ENCODE measurements at regions not wholly inside any gene's neighbourhood (a gene's known extent, or its start where the extent isn't known, plus 50 kb on each side); places are given as distances from the start of the nearest gene placed in this dataset.

DNA sequence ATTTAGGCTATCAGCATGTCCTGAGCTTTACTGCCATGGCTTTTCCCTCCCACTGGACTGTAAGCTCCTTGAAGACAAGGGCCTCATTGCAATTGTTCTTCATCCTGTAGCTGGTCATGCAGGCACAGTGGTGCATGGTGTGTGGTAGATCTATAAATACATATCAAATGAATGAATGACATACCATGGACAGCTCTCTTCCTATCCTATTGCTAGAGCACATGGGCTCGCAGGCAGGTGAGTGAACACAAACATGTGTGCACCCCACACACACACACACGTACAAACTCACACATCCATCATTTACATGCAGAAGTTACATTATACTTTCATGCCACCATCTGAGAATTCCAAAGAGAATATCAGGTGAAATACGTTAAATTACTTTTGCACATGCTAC is 172.9 kb upstream of the RUNX1 start:
- no peak for DNase-seq (ENCODE audit: low read depth)

DNA sequence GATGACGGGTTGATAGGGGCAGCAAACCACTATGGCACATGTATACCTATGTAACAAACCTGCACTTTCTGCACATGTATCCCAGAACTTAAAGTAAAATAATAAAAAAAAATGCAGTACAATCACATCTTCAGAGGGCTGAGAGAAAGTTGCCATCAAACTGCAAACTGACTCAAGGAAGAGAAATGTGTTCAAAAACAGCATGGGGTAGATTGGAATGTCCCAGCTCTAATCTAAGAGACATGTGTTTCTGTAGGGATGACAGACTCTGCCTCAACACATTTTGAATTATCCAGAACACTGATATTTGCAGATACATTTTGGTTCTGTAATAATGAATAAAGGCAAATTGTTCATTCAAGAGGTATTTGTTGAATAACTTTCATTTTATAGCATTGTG is 171.2 kb upstream of the RUNX1 start:
- DNase-seq (ENCODE audit: low read depth): no peak

DNA sequence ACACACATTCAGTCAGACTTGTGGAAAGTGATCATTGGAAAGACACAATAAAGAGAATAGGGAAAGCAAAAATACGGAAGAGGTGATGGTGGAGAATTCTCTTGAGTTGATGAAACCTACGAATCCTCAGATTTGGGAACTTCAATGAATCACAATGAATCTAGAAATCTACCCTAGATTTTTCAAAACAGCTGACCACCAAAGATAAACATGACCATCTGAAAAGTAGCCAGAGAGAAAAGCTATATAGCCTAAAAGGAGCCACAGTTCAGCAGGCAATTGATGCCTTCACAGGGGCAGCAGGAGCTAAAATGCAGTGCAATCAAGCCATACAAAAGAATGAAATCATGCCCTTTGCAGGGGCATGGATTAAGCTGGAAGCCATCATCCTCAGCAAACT is 170.6 kb upstream of the RUNX1 start:
- no peak for DNase-seq (ENCODE audit: low read depth)

DNA sequence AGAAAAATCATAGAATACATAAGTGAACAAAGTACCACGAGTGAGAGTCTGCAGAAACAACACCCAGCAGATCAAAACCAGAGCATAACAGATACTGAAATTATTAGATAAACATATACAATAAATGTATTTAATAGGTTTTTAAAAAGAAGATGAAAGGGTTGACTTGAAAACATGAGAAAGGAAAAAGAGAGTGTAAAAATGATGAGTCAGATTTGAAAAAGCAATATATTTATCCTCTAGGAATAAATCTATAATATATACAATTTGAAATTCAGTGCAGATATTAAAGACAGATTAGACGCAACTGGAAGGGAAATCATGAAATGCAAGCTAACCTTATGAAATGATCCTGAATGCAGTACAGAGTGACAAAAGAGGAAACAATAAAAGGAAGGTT is 170.2 kb upstream of the RUNX1 start:
- DNase-seq (ENCODE audit: low read depth): no peak

DNA sequence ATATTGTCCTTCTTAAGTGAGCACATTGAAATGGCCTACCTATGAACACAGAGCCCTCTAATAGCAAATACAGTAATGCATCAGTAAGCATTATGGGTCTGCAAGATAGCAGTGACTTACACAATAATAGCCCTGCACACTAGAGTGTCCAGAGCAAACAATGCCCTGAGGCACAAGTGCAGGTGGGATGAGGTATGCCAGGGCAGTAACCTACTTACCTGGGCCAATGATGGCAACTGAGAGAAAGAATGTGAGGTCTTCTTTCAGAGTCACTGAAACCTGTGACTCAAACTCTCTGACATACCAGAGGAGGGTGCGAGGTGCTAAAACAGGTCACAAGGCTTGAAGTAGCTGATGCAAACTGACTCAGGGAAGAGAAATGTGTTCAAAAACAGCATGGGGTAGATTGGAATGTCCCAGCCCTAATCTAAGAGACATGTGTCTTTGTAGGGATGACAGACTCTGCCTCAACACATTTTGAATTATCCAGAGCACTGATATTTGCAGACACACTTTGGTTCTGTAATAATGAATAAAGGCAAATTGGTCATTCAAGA is 168.5 kb upstream of the RUNX1 start:
- DNase-seq (ENCODE audit: low read depth): peak; percentile 88

DNA sequence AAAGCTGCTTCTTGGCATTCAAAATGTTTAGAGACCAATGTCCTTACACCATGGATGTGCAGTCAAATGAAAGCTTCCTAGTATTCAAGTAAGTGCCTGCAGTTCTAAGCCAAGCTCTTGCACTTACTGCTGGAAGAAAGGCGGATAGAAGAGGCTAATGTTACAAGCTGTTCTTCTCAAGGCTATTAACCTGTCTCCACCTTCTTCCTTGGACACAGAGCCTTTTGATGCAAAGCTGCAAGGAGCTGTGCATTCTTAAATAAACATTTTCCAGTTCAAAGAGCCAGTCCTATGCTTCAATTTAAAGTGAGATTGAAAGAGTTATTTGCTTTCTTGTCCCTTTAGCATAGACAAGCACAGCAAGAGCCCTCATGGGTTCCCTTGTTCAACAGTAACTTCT is 167.9 kb upstream of the RUNX1 start:
- DNase-seq (ENCODE audit: low read depth): no peak

DNA sequence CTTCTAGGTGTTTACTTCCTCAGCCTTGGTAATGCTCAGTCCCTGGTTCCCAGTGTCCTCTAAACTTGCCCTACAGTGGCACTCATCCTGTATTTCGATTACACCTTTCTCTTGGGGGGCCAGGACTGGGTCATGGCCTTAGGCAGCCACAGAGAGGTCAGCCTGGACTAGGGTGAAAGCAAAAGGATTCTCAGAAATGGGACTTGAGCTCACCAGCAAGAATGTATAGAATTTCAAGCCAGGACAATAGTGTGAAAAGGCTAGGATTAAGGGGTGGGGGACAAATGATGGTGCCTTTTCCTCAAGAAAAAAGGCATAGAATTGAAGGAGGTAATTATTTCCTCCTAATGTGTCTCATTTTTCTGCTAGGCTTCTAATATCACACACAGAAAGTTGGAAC is 166.8 kb upstream of the RUNX1 start:
- DNase-seq (ENCODE audit: low read depth): no peak

DNA sequence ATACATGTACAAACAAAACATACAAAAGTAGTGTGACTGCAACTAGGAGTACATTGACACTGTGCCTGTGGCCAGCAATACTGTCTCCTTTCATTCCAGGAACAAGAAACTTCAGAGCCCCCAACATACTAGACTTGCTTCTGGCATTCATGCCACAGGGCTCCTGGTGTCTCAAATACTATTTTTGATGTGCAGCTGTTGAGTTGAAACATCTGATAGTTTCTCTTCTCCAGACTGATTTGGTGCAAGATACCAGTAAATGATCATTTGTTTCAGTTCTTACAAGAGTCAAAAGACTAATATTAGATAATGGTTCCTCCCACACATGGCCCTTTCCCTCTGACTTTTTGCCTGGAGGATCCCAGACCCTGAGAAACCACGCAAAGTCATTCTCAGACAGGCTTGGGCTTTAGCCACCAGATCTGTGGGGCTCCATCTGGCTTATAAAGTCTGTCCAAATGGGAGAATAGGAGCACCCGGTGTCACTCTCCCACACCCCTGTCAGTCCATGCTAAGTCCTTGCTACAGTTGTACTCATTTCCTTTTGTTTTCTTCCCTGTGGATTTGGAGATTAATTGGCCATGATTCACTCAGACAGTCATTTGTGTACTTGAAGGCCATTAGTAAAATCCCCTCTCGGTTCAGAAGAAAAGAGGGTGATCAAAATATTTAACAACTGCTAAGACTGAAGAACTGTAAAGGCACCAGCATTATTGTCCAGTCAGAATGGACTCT is 163.5 kb upstream of the RUNX1 start:
- DNase-seq (ENCODE audit: low read depth): no peak

DNA sequence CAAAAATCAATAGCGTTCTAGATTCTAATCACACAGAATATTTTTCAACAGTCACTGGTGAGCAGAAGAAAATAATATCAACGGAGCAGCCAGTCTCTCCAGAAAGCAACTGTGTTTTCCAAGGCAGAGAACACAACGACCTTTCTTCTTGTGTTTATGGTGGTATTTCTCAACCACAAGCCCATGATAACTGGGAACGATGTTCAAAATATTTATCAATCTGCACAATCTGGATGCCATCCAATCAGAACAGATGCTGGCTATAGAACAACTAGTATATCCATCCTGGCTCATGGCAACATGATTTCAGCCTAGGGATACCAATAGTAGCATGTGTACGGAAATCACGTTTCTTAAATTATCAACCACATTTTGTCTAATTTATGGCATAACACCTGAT is 162.7 kb upstream of the RUNX1 start:
- no peak for DNase-seq (ENCODE audit: low read depth)

DNA sequence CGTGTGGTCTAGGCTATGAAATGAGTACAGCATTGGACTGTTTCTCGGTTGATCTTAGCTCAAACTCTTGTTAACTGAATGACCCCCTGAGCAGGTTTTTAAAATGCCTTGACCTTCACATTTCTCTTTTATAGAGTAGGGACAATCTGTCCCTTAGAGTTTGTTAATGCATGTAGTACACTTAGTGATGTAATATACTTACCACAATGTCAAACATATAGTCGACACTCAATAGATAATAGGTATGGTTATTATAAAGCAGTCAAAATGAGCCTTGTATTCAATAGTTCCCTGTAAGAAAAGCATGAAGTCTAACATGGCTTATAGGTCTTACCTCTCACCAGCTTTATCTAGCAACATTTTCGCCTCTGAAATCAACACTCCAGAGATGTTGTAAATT is 161.0 kb upstream of the RUNX1 start:
- DNase-seq (ENCODE audit: low read depth): no peak

DNA sequence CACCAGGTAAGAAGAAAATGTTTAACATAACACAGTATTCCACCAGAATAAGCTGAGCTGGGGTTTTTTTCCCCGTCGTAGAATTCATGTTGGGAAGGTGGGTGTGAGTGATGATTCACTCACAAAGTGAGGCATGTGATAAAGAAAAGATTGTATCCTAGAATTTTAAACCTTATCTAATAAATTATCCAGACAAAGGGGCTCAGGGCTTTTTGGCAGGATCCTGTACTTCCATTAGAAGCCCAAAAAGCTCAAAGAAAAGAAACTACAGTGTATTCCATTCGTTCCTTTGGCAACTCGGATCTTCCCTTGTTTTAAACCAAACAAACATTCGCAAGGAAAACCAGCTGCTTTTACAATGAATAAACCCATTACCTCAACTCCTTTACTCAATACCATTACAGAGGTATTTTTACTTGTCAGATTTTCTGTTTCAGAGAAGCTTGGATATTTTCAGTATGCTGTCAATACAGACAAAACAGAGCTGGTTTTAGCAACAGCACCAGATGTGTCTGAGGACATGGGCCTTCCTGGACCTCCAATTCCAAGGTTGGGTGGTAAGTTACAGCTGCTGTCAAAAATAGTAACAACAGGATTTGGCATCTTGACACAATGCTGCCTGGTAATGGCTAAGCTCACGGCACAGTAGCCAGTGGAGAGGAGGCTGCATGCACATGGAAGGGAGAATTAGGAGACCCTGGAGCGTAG is 159.9 kb upstream of the RUNX1 start:
- peak; percentile 68 for DNase-seq (ENCODE audit: low read depth)

DNA sequence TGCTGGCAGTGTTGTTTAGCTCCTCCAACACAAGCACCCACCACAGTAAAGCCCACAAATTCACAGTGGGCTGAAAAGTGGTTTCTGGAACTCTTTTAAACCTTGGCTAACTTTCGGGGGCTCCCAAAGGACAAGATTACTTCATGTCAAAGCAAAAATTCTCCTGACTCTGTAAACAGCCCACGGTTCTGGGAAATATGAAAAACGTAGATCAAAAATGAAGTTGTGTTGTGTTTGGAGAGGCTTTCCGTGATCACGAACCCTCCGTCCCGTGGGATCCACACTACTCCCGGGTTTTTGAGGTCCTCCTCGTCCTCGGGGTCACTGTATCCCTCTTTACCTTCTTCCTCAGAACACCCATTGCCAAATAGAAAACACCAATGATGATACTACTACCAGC is 159.0 kb upstream of the RUNX1 start:
- DNase-seq (ENCODE audit: low read depth): no peak

DNA sequence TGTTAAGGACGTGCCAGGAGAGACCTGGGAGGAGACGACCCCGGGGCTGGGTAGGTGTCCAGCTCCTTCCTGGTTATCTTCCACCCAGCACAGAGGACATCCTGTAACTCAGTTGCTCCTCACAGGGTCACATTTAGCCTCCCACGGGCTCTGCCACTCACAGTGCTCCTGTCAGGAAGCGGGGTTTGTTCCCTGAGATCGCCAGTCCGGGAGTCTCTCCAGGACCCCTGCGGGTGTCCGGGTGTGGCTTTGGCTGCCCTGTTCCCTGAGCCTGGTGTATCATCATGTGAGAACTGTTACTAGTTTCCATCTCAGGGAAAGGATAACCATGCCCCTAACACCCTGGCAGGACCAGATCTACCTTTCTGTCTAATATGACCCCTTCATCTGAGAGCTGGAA is 158.2 kb upstream of the RUNX1 start:
- DNase-seq (ENCODE audit: low read depth): no peak

DNA sequence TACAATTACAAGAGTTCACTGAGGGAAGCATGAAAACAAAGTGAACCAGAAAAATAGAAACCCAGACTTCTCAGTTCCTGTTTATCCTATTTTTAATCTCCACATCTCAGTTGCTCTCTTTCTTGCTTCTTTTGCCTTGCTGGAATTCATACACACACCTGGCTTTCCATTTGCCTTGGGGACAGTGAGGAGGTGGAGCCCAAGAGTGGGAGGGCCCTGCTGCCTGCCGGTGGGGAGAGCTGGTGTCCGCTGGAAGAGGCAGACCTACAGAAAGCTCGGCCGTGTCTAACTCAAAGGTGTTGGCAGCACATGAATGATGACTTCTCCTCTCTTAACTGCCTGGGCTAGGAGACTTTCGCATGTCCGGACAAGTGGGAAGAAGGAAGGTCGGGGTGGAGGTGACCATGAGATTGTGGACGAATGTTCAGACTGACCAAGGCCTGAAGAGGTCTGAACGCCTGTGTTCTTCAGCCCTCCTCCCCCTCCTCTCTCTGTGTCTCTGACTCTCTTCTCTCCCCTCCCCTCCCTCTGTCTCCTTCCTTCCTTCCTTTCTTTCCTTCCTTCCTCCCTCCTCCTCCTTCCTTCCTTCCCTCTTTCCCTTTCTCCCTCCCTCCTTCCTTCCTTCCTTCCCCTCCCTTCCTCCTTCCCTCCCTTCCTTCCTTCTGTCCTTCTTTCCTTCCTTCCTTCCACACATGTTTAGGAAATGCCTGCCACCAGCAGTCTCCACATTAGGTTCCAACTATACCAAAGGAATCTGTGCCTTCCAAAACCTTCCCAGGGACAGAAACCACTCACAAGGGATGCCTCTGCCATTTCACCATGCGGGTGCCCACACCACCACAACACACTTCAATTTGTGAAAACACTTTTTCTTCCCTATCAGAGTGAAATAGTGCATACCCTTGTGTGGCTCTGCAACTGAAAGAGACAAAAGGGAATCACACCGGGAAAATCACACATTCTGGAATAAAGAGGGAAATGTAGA is 157.3 kb upstream of the RUNX1 start:
- DNase-seq (ENCODE audit: low read depth): no peak

DNA sequence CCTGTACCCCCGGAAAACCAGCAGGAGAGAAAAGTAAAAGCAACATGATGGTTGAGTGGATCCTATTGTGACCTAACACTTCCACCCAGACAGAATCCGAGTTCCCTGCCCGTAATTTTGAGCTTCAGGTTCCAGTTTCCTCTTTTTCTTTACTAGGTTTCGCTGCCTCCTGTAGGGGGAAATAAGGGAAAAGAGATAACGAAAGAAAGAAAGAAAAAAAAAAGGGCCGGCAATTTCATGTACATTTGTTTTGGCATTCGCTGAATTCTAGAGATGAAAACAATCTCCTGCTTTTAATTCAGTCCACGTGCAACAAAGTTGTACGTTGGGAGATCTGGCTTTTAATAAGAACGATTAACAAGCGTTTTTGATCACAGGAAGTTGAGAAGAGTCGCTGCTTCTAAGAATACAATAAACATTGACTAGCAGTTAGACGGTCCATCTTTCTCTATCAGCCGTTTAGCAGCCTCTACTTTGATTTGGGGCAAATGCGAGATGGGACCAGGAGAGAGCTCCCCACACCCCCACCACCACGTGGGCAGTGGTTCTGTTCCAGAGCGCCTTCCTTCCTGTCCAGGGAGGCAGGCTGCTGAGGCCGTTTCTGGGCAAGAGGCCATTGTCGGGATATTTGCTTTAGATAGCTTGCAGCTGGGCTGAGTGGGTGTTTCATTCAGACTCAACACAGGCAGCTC is 155.9 kb upstream of the RUNX1 start:
- peak; percentile 60 for DNase-seq (ENCODE audit: low read depth)

DNA sequence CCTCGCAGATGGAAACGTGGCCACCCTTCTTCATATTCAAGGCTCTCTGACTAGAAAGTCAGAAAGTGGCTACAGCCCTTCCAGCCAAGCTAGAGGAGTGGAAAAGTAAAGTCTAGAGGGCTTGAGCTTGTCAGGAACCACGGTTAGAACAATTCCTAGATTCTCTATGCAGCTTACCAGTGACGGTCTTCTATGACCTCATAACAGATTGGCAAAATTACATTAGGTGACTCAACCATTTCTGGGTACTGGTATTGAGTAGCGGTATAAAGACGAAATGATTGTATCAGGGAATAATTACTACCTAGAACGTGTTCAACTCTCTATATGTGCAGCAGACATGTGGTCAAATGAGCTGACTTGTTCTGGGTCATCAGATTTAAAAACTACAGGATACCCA is 155.0 kb upstream of the RUNX1 start:
- no peak for DNase-seq (ENCODE audit: low read depth)

DNA sequence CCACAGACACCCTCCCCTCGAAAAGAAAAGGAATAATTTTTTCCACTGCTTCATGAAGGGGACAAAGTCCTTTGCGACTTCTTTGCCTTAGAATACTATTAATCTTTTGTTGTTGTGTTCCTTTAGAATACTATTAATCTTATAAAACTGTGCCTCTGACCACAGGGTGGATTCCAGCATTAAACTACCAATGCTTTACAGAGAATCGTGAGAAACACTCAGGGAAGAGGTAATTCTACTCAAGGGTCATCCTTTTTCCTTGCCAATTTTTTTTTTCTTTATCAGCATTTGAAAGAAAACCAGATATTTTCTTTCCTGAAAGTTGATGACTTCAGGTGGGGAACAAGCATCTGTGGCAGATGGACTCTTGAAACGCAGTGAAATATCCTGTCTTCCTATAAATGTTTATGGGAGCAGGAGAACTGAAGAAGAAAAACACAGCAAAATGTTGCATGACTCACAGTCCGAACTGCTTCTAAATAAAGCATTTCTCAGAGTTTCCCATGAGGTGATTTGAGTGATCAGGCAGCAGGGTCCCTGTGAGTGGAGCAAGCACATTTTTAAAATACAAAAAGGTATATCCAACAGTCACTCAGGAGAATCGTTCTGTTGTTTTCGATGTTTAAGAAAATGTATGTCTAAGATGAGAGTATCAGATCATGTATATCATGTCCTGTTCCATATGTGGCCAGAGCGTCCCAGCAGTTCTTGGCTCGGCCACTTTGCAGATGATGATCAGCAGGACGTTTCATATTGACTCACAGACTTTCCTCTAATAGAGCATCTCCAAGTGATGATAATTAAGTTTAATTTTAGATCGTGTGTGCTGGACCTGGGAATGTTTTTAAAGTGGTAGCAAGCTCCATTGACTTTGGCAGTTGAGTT is 154.2 kb upstream of the RUNX1 start:
- peak; percentile 76 for DNase-seq (ENCODE audit: low read depth)

DNA sequence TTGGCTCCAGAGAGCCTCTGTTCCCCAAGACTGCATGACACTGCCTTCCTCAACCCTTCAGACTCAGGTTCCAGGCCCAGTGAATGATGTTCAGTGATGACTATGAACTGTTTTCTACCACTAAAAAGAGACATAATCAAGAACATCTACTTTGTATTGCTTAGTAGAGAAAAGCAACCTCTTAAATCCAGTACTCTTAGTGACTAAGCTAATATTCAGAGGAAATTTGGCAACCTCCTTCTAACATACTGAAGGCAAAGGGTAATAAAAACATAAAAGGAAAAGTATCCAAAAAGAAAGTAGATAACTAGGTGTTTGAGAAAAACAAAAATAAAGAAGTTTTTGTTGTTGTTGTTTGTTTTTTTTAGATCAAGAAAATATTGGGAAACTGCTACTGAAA is 153.3 kb upstream of the RUNX1 start:
- no peak for DNase-seq (ENCODE audit: low read depth)

DNA sequence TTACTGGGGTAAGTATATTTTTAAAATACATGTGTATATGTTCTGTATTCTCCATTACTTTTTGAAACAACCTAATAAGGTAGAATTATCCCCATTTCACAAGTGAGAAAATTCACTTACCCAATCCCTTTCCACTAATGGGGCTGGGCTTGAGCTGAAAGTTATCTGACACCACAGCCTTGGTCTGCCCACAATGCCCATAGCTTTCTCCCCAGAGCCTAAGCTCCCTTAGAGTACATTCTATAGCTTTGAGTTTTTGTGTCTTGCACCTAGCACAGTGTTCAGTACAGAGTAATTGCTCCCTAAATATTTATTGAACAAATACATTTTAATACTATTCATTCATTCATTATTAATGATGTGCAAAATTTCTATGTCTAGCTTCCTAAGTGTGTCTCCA is 152.7 kb upstream of the RUNX1 start:
- DNase-seq (ENCODE audit: low read depth): no peak

DNA sequence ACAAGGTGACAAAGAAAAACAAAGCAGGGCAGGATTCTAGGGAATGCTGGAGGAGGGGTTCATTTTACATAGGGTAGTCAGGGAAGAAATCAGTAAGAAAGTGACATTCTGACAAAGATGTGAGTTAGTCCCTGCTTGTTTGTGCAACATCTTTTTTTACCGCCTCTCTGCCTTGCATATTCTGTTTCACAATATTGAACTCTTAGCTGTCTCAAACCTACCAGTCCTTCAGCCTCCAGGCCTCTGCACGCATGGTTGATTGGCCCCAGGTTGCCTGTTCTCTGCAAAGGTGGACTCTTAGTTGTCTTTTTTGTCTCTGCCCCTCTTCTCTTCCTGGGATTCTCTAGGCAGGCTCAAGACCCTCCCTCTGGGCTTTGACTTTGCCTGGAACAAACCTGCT is 152.2 kb upstream of the RUNX1 start:
- no peak for DNase-seq (ENCODE audit: low read depth)

DNA sequence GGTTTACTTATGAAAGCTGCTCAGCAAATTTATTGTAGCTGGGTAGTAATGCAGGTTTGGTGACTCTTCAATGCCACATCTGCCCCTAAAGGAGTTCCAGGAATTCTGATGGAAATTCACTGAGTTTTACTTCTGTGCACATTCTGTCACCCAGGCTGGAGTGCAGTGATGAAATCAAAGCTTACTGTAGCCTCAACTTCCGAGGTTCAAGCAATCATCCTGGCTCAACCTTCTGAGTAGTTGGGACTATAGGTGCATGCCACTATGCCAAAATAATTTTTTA is 150.6 kb upstream of the RUNX1 start:
- DNase-seq (ENCODE audit: low read depth): no peak
